GM12865 (cell line): ENCODE measurements at regions not wholly inside any gene's neighbourhood (a gene's known extent, or its start where the extent isn't known, plus 50 kb on each side); places are given as distances from the start of the nearest gene placed in this dataset.

Source experiments
- DNase-seq: peaks from one replicate; pipeline ENCODE4 v3.0.0; 2010; ENCODE audit warnings: low read depth
- H3K4me3 ChIP-seq: 2 replicates; pipeline ENCODE4 v1.5.1; 2011; ENCODE audit warnings: mild to moderate bottlenecking, low read depth, low read length, control low read depth
- CTCF ChIP-seq: IDR thresholded peaks from 2 replicates; pipeline ENCODE4 v1.5.1; 2011; ENCODE audit warnings: low read length, control low read depth, low read depth, inconsistent platforms; ENCODE audit not compliant: insufficient read depth; ENCODE audit errors: missing control alignments

GRCh38 chr14:54299410-54300363 is 97.1 kb upstream of the CDKN3 start:
- no peak for TF ChIP-seq CTCF
- no peak for DNase-seq
- no peak overlapping the region for H3K4me3 ChIP-seq

GRCh38 chr14:54300881-54301280 is 95.9 kb upstream of the CDKN3 start:
- no peak for TF ChIP-seq CTCF
- H3K4me3 ChIP-seq = no peak overlapping the region
- no peak for DNase-seq

GRCh38 chr14:54301359-54301758 is 95.4 kb upstream of the CDKN3 start:
- no peak overlapping the region for H3K4me3 ChIP-seq
- no peak for DNase-seq
- no peak for TF ChIP-seq CTCF

DNA sequence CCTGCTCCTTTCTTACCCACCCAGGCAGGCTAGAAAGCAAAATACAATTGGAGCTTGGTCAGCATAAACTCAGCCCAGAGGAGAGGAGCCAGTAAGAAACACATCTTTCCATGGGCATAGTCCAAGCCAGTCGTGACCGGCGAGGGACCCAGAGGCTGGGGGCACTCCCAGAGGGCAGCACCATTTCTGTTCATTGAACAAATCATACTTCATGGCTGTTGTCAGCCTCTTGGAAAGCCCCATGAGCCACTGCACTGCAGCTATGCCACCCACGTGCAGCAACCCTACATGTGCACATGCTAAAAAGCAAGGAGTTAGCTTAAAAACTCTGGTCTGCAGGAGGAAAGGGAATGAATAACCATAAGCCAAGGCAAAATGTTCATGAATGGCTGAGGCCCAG is 90.0 kb upstream of the CDKN3 start:
- no peak overlapping the region for H3K4me3 ChIP-seq
- DNase-seq = no peak
- TF ChIP-seq CTCF = no peak

DNA sequence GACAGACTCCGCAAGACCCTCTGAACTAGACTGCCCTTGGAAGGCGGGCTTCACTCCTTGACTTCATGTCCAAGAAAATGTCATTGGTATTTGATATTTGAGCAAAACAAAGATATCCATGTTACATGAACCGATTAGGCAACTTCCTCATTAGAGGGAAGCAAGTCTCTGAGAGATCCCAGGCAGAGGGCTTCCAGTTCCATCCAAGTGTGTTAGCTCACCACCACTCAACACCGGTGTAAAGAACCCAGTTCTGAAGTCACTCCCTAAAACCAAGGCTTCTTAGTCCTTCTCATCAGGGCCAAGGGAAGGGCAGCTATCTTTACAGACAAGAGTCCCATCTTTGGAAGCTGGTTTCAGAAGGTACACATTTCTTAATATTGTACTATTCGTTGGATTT is 87.2 kb upstream of the CDKN3 start:
- no peak for TF ChIP-seq CTCF

GRCh38 chr14:54310151-54310850 is 86.5 kb upstream of the CDKN3 start:
- no peak for DNase-seq
- TF ChIP-seq CTCF = no peak
- no peak overlapping the region for H3K4me3 ChIP-seq

More for the DNA sequence above, 87.2 kb upstream of the CDKN3 start:
- no peak overlapping the region for H3K4me3 ChIP-seq
- no peak for DNase-seq
